Tibial nerve (tissue), 4 donors: ENCODE measurements at regions not wholly inside any gene's neighbourhood (a gene's known extent, or its start where the extent isn't known, plus 50 kb on each side); places are given as distances from the start of the nearest gene placed in this dataset.

Source experiments
- EP300 ChIP-seq, 2 donors: sonication (generic); formaldehyde crosslinking; IDR thresholded peaks; one replicate each; pipeline ENCODE4 v1.6.1; 2017; ENCODE audit warnings: antibody characterized with exemption in 2 of 2, mild to moderate bottlenecking in 1 of 2
- POLR2A ChIP-seq, 2 donors: fragments of 450-650 bp; IDR thresholded peaks; one replicate each; pipeline ENCODE4 v1.6.1; 2017; ENCODE audit warnings: antibody characterized with exemption in 2 of 2, mild to moderate bottlenecking in 2 of 2, moderate library complexity in 2 of 2
- TF ChIP-seq, protein P1 (sequence below), 5 experiments: fragments of 200-600 bp in 3 of 5; fragments of 450-650 bp in 2 of 5; sonication (generic) in 3 of 5; IDR thresholded peaks; one replicate each; pipeline ENCODE4 v1.5.1; 2016 to 2019; ENCODE audit warnings: antibody characterized with exemption in 5 of 5, mild to moderate bottlenecking in 3 of 5, moderate library complexity in 2 of 5

DNA sequence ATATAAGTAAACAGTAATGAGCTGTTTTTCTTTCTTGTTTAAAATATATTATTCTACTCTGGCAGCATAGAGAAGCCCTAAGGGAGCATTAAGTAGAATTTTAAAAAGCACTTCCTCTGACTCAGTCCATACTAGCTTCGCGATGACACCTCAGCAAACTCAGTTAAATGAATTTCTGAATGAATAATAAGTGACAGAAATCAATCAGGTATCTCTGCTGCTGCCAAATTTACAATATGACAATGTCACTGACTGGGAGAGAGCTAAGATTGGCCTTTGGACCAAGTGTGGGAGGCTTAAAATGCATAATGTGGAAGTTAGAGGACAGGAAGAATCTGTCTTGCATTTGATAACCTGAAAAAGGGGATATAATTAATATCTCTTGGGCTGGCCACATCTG lies 296.1 kb downstream of the HHIPL2 start:
- TF ChIP-seq, protein P1, sequence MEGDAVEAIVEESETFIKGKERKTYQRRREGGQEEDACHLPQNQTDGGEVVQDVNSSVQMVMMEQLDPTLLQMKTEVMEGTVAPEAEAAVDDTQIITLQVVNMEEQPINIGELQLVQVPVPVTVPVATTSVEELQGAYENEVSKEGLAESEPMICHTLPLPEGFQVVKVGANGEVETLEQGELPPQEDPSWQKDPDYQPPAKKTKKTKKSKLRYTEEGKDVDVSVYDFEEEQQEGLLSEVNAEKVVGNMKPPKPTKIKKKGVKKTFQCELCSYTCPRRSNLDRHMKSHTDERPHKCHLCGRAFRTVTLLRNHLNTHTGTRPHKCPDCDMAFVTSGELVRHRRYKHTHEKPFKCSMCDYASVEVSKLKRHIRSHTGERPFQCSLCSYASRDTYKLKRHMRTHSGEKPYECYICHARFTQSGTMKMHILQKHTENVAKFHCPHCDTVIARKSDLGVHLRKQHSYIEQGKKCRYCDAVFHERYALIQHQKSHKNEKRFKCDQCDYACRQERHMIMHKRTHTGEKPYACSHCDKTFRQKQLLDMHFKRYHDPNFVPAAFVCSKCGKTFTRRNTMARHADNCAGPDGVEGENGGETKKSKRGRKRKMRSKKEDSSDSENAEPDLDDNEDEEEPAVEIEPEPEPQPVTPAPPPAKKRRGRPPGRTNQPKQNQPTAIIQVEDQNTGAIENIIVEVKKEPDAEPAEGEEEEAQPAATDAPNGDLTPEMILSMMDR (IDR thresholded peaks at IDR 0.05) = no peak
- TF ChIP-seq POLR2A (IDR thresholded peaks at IDR 0.05) = no peak
- TF ChIP-seq EP300 (IDR thresholded peaks at IDR 0.05) = no peak
